H9 (cell line): ENCODE measurements at regions not wholly inside any gene's neighbourhood (a gene's known extent, or its start where the extent isn't known, plus 50 kb on each side); places are given as distances from the start of the nearest gene placed in this dataset.

ENCODE experiments used
- DNase-seq: peaks from one replicate; pipeline ENCODE4 v3.0.0-alpha.2; 2017
- H2AFZ ChIP-seq: one replicate; pipeline ENCODE4 v1.6.1; 2013; ENCODE audit warnings: mild to moderate bottlenecking, low read length, control low read depth, moderate library complexity
- H2AK5ac ChIP-seq: 2 replicates; pipeline ENCODE4 v1.6.1; 2013; ENCODE audit warnings: low read length, control low read depth, mixed read lengths; ENCODE audit not compliant: insufficient read length
- H2BK120ac ChIP-seq: one replicate; pipeline ENCODE4 v1.6.1; 2013; ENCODE audit warnings: low read depth, mild to moderate bottlenecking, low read length, control low read depth, inconsistent platforms; ENCODE audit not compliant: poor library complexity, severe bottlenecking
- H2BK12ac ChIP-seq: 2 replicates; pipeline ENCODE4 v1.6.1; 2013; ENCODE audit warnings: low read length, control low read depth, mixed read lengths, low read depth; ENCODE audit not compliant: insufficient read length
- H2BK15ac ChIP-seq: 2 replicates; pipeline ENCODE4 v1.6.1; 2013; ENCODE audit warnings: low read depth, low read length, control low read depth
- H2BK20ac ChIP-seq: one replicate; pipeline ENCODE4 v1.6.1; 2013; ENCODE audit warnings: low read depth, mild to moderate bottlenecking, low read length, control low read depth, inconsistent platforms; ENCODE audit not compliant: poor library complexity, severe bottlenecking
- H2BK5ac ChIP-seq: 2 replicates; pipeline ENCODE4 v1.6.1; 2013; ENCODE audit warnings: low read length, control low read depth, mixed read lengths; ENCODE audit not compliant: insufficient read length
- H3K14ac ChIP-seq: 2 replicates; pipeline ENCODE4 v1.6.1; 2013; ENCODE audit warnings: low read length, control low read depth; ENCODE audit not compliant: insufficient read depth
- H3K18ac ChIP-seq: 2 replicates; pipeline ENCODE4 v1.6.1; 2013; ENCODE audit warnings: low read depth, mild to moderate bottlenecking, mixed read lengths, low read length, control low read depth; ENCODE audit not compliant: insufficient read length
- H3K23ac ChIP-seq: 2 replicates; pipeline ENCODE4 v1.6.1; 2013; ENCODE audit warnings: low read length, control low read depth, mixed read lengths, low read depth; ENCODE audit not compliant: insufficient read length
- H3K23me2 ChIP-seq: 2 replicates; pipeline ENCODE4 v1.6.1; 2013; ENCODE audit warnings: low read depth, mild to moderate bottlenecking, mixed read lengths, low read length, control low read depth; ENCODE audit not compliant: insufficient read length, poor library complexity, severe bottlenecking
- H3K27ac ChIP-seq: 2 replicates; pipeline ENCODE4 v1.5.1; 2013; ENCODE audit warnings: low read length, control low read depth, mixed read lengths, low read depth; ENCODE audit not compliant: insufficient read length
- H3K27me3 ChIP-seq: 2 replicates; pipeline ENCODE4 v1.6.1; 2013; ENCODE audit warnings: low read length, control low read depth, inconsistent platforms; ENCODE audit not compliant: insufficient read depth
- H3K4ac ChIP-seq: 2 replicates; pipeline ENCODE4 v1.6.1; 2013; ENCODE audit warnings: low read depth, mild to moderate bottlenecking, control low read depth, inconsistent platforms, low read length, moderate library complexity
- H3K4me1 ChIP-seq: 2 replicates; pipeline ENCODE4 v1.6.1; 2013; ENCODE audit warnings: low read length, control low read depth, inconsistent platforms; ENCODE audit not compliant: insufficient read depth
- H3K4me2 ChIP-seq: 2 replicates; pipeline ENCODE4 v1.6.1; 2013; ENCODE audit warnings: low read length, control low read depth, mixed read lengths; ENCODE audit not compliant: insufficient read length, insufficient read depth
- H3K56ac ChIP-seq: 2 replicates; pipeline ENCODE4 v1.6.1; 2013; ENCODE audit warnings: low read depth, mild to moderate bottlenecking, mixed read lengths, low read length, control low read depth; ENCODE audit not compliant: insufficient read length
- H3K79me1 ChIP-seq: 2 replicates; pipeline ENCODE4 v1.6.1; 2013; ENCODE audit warnings: low read depth, mild to moderate bottlenecking, moderate library complexity, low read length, control low read depth, inconsistent platforms; ENCODE audit not compliant: insufficient read depth, poor library complexity, severe bottlenecking
- H3K79me2 ChIP-seq: 2 replicates; pipeline ENCODE4 v1.6.1; 2013; ENCODE audit warnings: low read length, control low read depth, inconsistent platforms; ENCODE audit not compliant: insufficient read depth
- H3K9ac ChIP-seq: 2 replicates; pipeline ENCODE4 v1.6.1; 2013; ENCODE audit warnings: low read length, control low read depth, mixed read lengths; ENCODE audit not compliant: insufficient read length; ENCODE audit errors: extremely low read depth
- H3K9me3 ChIP-seq: one replicate; pipeline ENCODE4 v1.6.1; 2013; ENCODE audit warnings: low read depth, low read length, inconsistent platforms; ENCODE audit not compliant: control insufficient read depth
- H3T11ph ChIP-seq: one replicate; pipeline ENCODE4 v1.6.1; 2013; ENCODE audit warnings: mild to moderate bottlenecking, low read length, control low read depth, inconsistent platforms
- H4K20me1 ChIP-seq: one replicate; pipeline ENCODE4 v1.6.1; 2013; ENCODE audit not compliant: control insufficient read depth, insufficient read length, insufficient read depth
- H4K5ac ChIP-seq: 2 replicates; pipeline ENCODE4 v1.6.1; 2013; ENCODE audit warnings: low read depth, mild to moderate bottlenecking, mixed read lengths, low read length, control low read depth; ENCODE audit not compliant: insufficient read length
- H4K8ac ChIP-seq: replicated peaks from 2 replicates; pipeline ENCODE4 v1.6.1; 2013; ENCODE audit warnings: low read length, control low read depth, mixed read lengths, low read depth; ENCODE audit not compliant: insufficient read length
- H4K91ac ChIP-seq: 2 replicates; pipeline ENCODE4 v1.6.1; 2013; ENCODE audit warnings: low read depth, mild to moderate bottlenecking, moderate library complexity, mixed read lengths, low read length, control low read depth; ENCODE audit not compliant: insufficient read length
- H3K27ac Mint-ChIP-seq, 3 experiments: 2 replicates in 2 of 3; 3 replicates in 1 of 3; pipeline ENCODE4 v1.8.0; 2020 to 2021; ENCODE audit warnings: mixed read lengths in 3 of 3, mild to moderate bottlenecking in 1 of 3, moderate library complexity in 1 of 3
- H3K27me3 Mint-ChIP-seq: 2 replicates; pipeline ENCODE4 v1.8.0; 2021; ENCODE audit warnings: low read depth, mild to moderate bottlenecking, moderate library complexity, mixed read lengths
- H3K36me3 Mint-ChIP-seq, 3 experiments: 2 replicates in 2 of 3; 3 replicates in 1 of 3; pipeline ENCODE4 v1.8.0; 2020 to 2021; ENCODE audit warnings: low read depth in 3 of 3, mixed read lengths in 3 of 3; ENCODE audit not compliant: insufficient read depth in 1 of 3
- H3K4me1 Mint-ChIP-seq, 2 experiments: 2 replicates each; pipeline ENCODE4 v1.8.0; 2020; ENCODE audit warnings: mixed read lengths in 2 of 2
- H3K4me3 Mint-ChIP-seq, 2 experiments: 2 replicates in 1 of 2; 3 replicates in 1 of 2; pipeline ENCODE4 v1.8.0; 2020 to 2021; ENCODE audit warnings: mild to moderate bottlenecking in 2 of 2, mixed read lengths in 2 of 2, moderate library complexity in 1 of 2
- H3K9me3 Mint-ChIP-seq, 2 experiments: 2 replicates in 1 of 2; 3 replicates in 1 of 2; pipeline ENCODE4 v1.8.0; 2020; ENCODE audit warnings: mild to moderate bottlenecking in 2 of 2, mixed read lengths in 2 of 2, moderate library complexity in 1 of 2
- WGBS: extraction: QIAGEN DNeasy Blood & Tissue Kit; methylation state at CpG from one replicate; pipeline ENCODE4 v1.1.7; 2013; ENCODE audit warnings: missing lambda C conversion rate, low lambda C conversion rate, mixed read lengths; ENCODE audit not compliant: insufficient read length; ENCODE audit errors: extremely low coverage; 5-methylcytosine and 5-hydroxymethylcytosine counted together
- TF ChIP-seq, protein P1 (sequence below): fragments of 200-600 bp; sonication (generic); conservative IDR thresholded peaks from 3 replicates; pipeline ENCODE4 v1.8.0; 2021; ENCODE audit warnings: antibody characterized with exemption, mild to moderate bottlenecking

DNA sequence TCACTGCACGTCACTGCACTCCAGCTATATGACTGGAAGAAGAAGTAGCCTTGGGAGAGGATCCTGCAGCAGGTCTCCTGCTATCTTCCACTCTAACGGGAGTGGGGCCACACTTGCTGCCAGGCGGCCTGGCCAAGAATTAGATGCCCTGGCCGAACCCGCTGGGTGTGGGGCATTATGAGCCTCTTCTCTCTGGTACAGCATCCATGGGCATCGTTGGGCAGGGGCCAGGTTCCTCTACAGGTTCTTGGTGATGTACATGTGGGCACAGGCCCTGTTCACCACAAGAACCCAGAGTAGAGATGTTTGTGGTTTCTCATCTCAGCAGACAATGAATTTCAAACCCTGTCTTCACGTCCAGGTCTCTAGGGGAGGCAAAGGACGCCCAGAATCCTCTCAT lies 370.5 kb downstream of the NPHP4 start:
- no peak for DNase-seq
- H2AK5ac ChIP-seq: no peak overlapping the region
- H3K23me2 ChIP-seq: no peaks in the 10 kb centered on the region
- H3K9me3 Mint-ChIP-seq: no peaks in the 10 kb centered on the region
- no peaks in the 10 kb centered on the region for H3K36me3 Mint-ChIP-seq
- H2BK15ac ChIP-seq: no peak overlapping the region
- no peak overlapping the region for H2BK5ac ChIP-seq
- no peak overlapping the region for H2BK20ac ChIP-seq
- H3K4me1 ChIP-seq: no peaks in the 10 kb centered on the region
- H3K27ac ChIP-seq: no peak overlapping the region
- H3K27ac Mint-ChIP-seq: no peak overlapping the region
- H3K18ac ChIP-seq: no peak overlapping the region
- no peaks in the 10 kb centered on the region for H3K79me1 ChIP-seq
- no peak overlapping the region for H3K23ac ChIP-seq
- peaks cover 5% of the 10 kb centered on the region for H3K27me3 Mint-ChIP-seq
- H3K56ac ChIP-seq: no peak overlapping the region
- H3K4me3 Mint-ChIP-seq: no peak overlapping the region
- H3K79me2 ChIP-seq: no peaks in the 10 kb centered on the region
- no peak overlapping the region for H4K91ac ChIP-seq
- no peak overlapping the region for H3T11ph ChIP-seq
- TF ChIP-seq, protein P1, sequence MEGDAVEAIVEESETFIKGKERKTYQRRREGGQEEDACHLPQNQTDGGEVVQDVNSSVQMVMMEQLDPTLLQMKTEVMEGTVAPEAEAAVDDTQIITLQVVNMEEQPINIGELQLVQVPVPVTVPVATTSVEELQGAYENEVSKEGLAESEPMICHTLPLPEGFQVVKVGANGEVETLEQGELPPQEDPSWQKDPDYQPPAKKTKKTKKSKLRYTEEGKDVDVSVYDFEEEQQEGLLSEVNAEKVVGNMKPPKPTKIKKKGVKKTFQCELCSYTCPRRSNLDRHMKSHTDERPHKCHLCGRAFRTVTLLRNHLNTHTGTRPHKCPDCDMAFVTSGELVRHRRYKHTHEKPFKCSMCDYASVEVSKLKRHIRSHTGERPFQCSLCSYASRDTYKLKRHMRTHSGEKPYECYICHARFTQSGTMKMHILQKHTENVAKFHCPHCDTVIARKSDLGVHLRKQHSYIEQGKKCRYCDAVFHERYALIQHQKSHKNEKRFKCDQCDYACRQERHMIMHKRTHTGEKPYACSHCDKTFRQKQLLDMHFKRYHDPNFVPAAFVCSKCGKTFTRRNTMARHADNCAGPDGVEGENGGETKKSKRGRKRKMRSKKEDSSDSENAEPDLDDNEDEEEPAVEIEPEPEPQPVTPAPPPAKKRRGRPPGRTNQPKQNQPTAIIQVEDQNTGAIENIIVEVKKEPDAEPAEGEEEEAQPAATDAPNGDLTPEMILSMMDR: no peak
- no peak overlapping the region for H2BK120ac ChIP-seq
- no peak overlapping the region for H3K4ac ChIP-seq
- WGBS: no CpG with 5 or more reads among the region's 8 CpGs
- H2AFZ ChIP-seq: no peak overlapping the region
- no peak overlapping the region for H3K4me2 ChIP-seq
- H3K27me3 ChIP-seq: no peaks in the 10 kb centered on the region
- H4K8ac ChIP-seq: no peak overlapping the region
- H3K9ac ChIP-seq: no peak overlapping the region
- H4K5ac ChIP-seq: no peak overlapping the region
- no peaks in the 10 kb centered on the region for H4K20me1 ChIP-seq
- peaks cover 11 to 12% of the 10 kb centered on the region in 2 experiments for H3K4me1 Mint-ChIP-seq
- H3K9me3 ChIP-seq: no peaks in the 10 kb centered on the region
- H2BK12ac ChIP-seq: no peak overlapping the region
- H3K14ac ChIP-seq: no peak overlapping the region
